ENCODE measurements at regions not wholly inside any gene's neighbourhood (a gene's known extent, or its start where the extent isn't known, plus 50 kb on each side); places are given as distances from the start of the nearest gene placed in this dataset.

DNA sequence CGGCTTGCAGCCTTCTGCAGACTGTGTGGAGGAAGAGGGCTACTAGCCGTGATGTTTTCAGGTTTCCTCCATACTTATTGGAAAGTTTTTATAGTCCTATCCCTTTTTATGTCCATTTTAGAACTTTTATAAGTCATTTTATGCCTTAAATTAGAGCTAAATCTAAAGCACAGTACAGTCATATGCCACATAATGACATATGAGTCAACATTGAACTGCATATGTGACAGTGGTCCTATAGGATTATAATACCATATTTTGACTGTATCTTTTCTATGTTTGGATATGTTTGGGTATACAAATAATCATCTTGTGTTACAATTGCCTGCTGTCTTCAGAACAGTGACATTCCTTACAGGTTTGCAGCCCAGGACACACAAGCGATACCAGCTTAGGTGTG is 200.2 kb downstream of the SPRY1 start:
- TF ChIP-seq EZH2 (IDR thresholded peaks at IDR 0.05; ENCODE audit: insufficient read depth, poor library complexity, severe bottlenecking) (no peak), EZH2phosphoT487 (IDR thresholded peaks at IDR 0.05; ENCODE audit: insufficient read depth, low read depth) (no peak)
